HG03469 (cell line): ENCODE measurements at regions not wholly inside any gene's neighbourhood (a gene's known extent, or its start where the extent isn't known, plus 50 kb on each side); places are given as distances from the start of the nearest gene placed in this dataset.

ENCODE experiments used
- ATAC-seq: cut with Tn5 transposase; IDR thresholded peaks from one replicate; pipeline ENCODE4 v1.9.1; 2021; ENCODE audit warnings: mild to moderate bottlenecking, moderate library complexity, moderate number of reproducible peaks; ENCODE audit not compliant: unreplicated experiment

DNA sequence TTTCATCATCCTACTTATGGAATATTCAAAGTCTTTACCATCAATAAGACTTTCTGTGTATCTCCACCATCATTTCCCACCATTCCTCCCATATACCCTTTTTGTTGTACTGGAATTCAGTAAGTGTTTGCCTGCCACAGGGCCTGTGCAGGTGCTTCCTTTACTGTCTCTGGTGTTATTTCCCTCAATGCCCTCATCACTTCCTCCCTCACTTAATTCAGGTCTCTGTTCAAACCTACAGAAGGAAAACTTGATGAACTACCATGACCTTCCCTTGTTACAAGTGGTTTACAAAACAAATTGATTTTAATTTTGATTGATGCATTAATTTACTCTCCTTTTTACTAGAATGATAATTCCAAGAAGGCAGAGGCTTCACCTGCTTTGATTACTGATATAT lies 159.5 kb upstream of the FAT4 start:
- no peak for ATAC-seq

DNA sequence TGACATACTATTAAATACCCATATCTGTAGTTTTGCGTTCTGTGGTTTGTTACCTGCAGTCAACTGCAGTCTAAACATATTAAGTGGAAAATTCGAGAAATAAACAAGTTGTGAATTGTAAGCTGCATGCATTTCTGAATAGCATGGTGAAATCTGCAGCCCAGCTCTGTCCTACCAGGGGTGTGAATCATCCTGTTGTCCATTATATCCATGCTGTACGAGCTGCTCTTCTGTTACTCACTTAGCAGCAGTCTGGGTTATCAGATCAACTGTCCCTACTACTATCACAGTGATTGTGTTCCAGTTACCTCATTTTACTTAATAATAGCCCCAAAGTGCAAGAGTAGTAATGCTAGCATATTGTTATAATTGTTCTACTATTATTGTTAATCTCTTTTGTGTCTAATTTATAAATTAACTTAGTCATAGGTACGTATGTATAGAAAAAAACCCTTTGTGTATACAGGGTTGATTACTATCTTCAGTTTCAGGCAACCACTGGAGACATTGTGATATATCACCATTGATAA lies 173.7 kb upstream of the FAT4 start:
- ATAC-seq: no peak

DNA sequence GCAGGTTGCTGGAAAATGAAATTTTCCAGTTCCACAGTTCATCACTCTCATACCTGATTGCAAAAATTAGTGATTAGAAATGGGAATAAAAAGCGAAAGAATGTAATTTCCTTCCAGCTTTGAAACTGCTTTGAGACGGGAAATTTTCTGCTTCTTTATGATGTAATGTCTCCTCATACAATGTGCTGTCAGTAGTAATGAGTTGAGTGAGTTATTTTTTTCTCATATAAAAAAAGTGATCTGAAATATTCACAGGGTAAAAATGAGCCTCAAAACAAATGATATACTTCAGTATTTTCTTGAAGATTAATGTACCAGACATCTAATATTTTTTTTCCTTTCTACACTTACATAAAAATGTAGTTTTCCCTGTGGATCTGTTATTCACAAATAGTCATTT lies 179.1 kb upstream of the FAT4 start:
- ATAC-seq: no peak

DNA sequence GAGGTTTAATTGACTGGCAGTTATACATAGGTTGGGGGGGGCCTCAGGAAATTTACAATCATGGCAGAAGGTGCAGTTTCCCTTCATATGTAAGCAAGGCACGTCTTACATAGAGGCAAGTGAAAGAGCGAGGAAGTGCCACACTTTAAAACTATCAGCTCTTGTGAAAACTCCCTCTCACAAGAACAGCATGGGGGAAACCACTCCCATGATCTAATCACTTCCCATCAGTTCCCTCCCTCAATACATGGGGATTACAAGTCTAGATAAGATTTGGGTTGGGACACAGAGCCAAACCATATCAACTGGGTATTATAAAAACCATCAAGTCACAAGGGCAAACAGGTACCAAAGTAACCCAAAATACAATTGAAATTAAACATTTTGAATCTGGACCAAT lies 182.0 kb upstream of the FAT4 start:
- no peak for ATAC-seq

DNA sequence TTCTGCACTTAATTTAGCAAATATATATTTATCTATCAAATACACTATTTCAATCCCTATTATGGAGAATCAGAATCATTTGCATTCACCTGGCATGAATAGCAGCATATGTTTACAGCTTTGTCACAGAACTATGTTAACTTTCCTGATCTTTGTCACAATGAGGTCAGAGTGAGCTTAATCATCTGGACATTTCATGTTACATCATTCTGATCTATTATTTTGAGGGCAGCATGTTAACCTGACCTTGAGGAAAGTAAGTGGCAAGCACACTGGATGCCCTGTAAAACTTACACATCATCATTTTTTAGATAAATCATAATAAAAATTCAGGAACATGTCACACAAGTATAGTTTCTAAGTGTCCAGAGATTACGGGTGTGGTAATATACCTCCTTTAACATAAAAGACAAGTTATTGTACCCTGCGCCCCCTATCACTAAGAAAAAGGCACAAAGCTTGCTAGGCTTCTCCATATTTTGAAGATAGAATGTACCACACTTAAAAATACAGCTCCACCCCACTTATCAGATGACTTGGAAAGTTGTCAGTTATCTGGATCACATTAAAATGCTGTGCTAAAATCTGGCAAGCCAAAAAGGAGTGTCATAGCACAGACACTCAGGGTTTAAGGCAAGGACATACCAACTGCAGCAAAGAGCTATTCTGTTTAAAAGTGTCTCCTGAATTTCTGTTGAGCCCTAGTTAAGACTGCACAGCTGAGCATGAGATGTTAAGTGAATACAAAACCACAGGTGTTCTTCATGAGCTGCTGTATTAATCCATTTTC lies 182.7 kb upstream of the FAT4 start:
- no peak for ATAC-seq

DNA sequence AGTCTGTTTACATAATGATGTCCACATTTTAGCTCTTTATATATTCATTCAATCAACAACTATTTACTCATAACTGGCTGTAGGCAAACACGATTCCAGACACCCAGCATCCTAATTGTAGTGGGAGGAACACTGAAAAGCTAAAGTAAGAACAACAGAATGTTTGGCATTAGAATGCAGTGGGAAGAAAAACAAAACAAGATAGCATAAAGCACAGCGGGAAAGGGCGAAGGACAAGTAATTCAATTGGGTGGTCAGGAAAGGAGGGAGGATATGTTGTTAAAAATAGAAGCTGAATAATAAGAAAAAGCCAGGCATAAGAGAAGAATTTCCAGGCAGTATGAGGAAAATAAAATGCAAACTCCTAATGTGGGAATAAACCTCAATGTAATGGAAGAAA lies 189.5 kb upstream of the FAT4 start:
- ATAC-seq: no peak

DNA sequence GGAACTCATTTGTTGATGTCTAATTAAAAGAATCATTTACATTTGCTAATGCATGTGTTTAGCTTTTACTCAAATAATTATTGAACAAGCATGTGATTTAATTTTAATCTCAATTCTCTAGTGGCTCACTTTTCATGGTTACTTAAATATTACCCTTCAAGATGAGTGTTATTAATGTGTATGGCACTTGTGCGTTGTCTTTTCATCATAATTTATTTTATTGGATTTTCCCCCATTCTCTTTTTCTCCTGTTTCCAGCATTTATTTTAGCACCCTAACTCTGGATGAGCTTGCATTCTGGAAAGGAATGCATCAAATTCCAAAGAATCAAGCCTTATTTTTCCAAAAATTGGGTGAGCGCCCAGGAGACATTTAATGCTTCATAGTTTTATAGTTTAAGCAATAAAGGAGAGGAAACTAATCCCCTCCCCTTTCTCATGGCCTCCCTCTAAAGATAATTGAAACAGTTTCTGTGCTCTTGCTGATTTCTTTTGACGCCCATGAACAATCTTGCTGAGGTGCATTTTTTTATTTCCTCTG lies 191.1 kb upstream of the FAT4 start:
- no peak for ATAC-seq

DNA sequence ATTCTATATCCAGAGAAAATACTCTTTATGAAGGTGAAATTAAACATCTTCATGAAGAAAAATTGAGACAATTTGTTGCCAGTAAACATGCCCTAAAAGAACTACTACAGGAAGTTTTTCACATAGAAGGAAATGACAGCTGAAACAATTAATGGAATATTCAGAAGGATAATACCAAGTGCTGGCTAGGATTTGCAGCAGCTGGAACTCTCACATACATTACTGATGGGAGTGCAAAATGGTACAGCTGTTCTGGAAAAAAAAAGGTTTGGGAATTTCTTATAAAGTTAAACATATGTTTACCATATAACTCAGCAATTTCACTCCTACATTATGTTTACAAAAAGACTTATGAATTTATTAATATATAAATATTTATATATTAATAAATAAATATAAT lies 193.2 kb upstream of the FAT4 start:
- ATAC-seq: no peak

DNA sequence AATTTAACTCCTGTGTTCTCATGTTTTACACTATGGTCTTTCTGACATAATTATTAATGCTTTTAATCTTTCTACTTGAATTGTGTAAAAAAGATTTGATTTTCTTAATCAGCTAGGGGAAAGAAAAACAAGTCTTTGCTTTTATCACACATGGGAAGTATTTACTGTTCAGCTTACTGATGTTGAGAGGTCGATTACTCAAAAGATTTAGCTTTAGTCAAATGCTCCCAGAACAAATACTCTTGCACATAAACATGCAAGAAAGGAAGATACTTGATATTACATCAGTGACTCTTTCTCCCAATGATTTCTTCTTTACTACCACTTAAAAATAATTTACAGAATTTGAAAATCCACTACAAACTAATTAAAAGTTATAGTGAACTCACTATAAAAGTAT lies 198.3 kb upstream of the FAT4 start:
- no peak for ATAC-seq

DNA sequence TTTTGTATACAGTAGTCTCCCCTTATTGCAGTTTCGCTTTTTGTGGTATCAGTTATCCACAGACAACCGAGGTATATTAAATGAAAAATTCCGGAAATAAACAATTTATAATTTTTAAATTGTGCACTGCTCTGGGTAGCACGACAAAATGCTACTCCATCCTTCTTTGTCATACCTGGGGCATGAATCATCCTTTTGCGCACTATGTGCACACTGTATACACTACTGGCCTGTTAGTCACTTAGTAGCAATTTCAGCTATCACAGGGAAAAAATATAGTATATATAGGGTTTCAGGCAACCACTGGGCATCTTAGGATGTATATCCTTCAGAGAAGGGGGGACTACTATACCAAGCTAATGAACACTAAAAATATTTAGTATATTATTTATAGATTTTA lies 198.8 kb upstream of the FAT4 start:
- ATAC-seq: no peak

DNA sequence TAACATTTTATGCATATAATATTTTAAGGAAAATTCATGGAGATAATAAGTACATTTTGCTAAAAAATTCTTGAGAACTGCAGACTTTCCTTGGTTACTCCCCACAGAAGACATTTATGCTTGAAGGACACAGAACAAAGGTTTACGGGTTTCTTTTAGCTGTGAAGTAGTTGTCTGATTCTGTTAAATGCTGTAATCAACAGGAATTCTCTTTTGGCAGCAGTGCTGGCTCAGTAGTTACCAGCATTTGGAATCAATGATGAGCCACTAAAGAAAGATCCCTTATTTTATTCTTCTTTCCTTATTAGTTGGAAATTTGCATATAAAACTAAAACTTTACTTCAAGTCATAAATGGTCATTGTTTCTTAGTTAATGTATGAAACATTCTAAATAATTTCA lies 199.3 kb upstream of the FAT4 start:
- ATAC-seq: no peak

DNA sequence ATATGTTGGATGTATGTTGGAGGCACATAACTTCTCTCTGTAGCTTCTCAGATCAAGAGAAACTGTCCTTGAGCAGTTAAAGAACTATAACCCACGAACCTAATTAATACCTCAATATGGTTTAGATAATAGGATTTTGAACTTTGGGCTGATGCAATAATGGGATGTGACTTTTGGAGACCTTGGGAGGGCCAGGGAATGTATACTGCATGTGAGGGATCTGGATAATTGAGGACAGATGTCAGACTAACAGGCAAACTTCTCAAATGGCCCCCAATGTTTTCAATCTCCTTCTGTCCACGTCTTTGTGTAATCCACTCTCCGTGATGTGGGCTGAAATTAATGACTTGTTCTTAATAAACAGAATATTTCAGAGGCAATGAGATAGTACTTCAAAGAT lies 202.2 kb upstream of the FAT4 start:
- ATAC-seq: no peak

DNA sequence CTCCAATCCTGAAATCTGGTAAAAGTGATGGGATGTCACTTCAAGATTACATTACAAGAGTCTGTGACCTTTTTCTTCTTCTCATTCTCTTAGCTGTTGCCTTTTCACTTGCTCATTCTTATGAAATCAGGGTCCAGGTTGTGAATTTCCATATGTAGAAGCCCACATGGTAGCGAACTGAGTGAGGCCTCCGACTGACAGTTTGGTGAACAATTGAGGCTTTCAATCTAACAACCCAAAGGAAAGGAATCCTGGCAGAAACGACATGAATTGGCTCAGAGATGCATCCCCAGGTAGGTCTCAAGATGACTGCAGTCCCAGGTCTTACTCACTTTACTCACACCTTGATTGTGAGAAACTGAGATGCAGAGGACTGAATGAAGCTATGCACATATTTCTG lies 203.4 kb upstream of the FAT4 start:
- ATAC-seq: no peak

DNA sequence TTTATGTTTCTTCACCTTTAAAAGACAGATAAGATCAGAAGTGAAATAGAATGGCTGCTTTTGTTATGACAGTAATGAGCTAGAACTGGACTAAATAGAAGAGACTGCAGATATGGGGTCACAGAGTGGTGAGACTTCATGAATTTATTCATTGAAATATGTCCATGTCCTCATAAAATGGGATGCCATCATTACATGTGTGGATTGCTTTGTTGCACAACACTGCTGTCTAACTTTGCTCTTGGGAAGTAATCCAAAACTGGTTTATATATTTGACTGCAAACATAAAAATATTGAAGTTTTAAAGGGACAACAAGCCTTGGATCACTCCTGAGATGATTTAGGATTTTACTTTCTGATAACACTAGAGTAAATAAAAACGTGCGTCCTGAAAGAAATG lies 209.2 kb upstream of the FAT4 start:
- no peak for ATAC-seq

DNA sequence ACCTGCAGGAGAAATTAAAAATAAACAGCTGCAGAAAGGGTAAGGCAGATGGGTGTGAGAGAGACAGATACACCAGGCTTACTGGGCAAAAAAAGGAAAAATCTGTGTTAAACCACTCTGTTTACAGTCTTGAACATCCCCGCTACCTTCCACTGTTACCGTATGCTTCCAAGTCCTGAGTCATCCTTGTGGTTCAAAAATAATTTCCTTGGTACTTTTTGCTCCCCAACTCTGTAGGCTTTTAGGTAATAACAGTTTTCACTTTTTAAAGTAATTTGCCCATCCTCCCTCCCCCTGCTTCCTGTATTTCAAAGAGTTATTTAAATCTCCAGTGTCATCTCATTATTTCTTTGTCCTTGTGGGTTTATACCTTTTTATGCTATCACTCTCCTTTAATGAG lies 210.1 kb upstream of the FAT4 start:
- no peak for ATAC-seq

DNA sequence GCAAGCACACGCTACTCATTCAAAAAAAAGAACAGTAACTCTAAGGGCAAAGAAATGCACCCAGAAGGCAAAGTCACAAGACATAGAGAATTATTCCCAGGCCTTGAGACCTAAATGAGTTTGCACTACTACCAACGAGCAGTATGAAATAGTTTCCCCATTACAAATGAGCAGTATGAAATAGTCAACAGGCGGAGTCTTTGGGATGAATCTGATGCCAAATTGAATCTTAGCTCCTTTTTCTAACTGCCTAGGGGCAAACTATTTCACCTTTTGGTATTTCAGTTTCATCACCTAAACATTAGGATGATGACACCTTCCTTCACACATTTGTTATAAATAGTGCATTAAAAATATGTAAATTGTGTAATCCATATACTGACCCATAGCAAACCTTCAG lies 213.0 kb upstream of the FAT4 start:
- no peak for ATAC-seq

DNA sequence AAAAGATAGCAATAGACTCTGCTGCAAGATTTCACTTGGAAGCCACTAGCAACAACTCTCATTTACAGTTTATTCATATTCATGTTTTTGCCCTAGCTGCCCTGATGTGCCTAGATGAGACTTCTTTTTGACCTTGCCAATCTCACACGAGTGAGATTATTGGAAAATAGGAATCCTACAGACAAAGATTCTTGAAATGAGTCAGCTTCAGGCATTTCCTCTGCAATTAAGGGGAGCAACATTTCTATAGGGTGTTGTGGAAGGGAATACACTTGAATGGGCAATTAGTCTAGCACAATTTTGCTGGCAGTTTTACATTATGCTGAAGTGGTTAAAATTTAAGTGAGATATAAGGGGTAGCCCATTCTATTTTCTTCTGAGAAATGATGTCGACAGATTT lies 217.0 kb upstream of the FAT4 start:
- no peak for ATAC-seq

DNA sequence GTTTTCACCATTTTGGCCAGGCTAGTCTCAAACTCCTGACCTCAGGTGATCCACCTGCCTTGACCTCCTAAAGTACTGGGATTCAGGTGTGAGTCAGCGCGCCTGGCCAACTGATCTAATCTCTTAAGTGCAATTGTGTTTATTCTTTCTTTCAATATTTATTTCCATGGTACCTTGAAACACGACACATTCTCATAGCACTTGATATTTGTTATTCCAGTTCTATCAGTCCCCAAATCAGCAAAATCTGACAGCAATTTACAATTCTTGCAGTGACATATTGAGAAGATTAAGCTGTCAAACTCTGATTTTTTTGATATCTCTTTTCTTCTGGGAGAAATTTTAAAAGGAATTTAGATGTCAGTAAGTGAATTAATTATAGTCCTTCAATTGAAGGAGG lies 218.1 kb upstream of the FAT4 start:
- ATAC-seq: no peak

DNA sequence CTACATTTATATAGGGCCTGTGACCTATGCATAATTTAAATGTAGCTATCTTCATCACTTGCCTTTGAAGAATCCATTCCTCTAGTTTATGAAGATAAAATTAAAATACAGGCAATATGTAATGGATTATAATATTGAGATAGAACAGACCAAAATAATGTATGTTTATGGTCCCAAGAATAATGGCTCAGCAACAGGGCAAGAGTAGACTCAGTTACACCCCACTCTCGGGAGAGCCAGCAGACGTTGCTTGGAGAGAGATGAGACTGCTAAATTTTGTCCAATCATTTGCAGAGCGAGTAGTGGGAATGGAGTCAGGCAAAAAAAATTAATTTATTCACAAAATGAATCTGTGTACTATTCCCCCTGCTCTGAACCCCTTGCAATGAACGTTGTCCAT lies 223.2 kb upstream of the FAT4 start:
- ATAC-seq: no peak

DNA sequence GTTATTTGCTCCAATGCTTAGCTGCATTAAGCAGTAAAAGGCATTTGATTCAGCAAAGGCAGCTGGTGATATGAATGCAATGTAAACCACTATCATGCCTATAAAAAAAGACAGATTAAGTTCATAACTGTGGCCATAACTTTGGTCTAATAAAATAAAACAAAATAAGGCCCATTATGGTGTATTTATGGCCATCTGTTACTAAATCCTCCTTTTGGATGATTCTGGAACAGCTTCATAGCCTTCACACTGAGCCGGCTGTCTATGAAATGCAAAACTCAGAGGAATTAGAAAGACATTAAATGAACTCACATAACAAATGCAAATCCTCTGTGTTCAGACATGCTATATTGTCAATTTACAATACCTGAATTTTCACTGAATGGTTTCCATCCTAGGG lies 223.7 kb upstream of the FAT4 start:
- no peak for ATAC-seq

DNA sequence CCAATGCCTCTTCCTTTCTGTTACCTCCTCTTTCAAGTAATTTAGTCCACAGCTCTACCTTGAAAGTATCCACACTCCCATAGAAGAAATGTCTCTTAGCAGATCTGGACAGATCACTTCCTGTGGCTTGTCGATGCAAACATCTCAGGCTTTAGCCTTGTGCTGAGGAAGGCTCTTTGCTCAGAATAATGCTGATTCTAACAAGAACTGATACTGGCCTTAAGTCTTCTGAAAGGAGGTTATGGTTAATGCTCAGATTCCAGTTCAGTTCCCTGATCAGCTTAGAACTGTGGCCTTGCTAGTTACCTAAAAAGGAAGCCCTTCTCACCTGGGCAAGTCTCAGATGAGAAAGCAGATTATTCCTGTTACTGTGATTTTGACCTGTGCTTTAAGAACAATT lies 230.1 kb upstream of the FAT4 start:
- ATAC-seq: no peak

DNA sequence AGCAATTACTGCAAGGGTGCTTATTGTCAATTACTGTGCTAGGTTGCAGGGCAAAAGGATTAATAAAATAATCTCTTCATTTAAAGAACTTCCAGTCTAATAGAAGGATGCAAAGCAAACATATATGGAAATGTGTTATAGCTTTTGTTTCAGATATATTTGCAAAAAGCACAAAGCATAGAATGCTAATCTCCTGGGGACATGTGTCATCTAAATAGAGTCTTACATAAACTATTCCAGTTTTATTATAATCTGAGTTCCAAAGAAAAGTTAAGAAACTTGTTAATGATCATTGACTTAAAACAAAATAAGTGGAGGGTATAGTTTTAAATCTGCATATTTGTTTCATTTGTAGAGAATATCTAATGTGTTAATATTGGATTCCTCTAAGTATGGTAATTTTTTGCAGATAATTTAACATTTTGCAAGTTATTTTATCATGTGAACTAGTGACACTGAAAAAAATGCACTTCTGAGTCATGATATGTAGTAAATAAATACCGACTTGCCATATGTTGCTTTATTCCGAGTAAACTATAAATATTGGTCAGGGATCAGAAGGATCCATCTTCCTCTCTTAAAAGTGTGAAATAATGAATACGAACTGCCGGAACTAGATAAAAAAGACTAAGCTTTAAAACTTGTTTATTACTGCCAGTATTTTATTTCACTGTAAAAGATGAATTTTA lies 231.9 kb upstream of the FAT4 start:
- no peak for ATAC-seq
